A673 (cell line): ENCODE measurements at regions not wholly inside any gene's neighbourhood (a gene's known extent, or its start where the extent isn't known, plus 50 kb on each side); places are given as distances from the start of the nearest gene placed in this dataset.

Experiments
- CTCF ChIP-seq: fragments of 300-800, 200-600 bp; sonication (generic); conservative IDR thresholded peaks from 2 replicates; pipeline ENCODE4 v1.5.1; 2017; ENCODE audit warnings: low read depth, mild to moderate bottlenecking, antibody characterized with exemption, low read length, moderate library complexity, mixed read lengths
- EZH2 ChIP-seq: fragments of 200-600 bp; sonication (generic); IDR thresholded peaks from 2 replicates; pipeline ENCODE4 v1.6.1; 2017; ENCODE audit warnings: borderline replicate concordance, low read depth, mild to moderate bottlenecking, mixed read lengths, antibody characterized with exemption, low read length; ENCODE audit not compliant: poor library complexity, severe bottlenecking

- TF ChIP-seq CTCF (no peak), EZH2 (no peak)
These were observed 130.7 kb downstream of the ASB1 start for GRCh38 chr2:238557431-238557830.
